GM12878 (cell line): ENCODE measurements at regions not wholly inside any gene's neighbourhood (a gene's known extent, or its start where the extent isn't known, plus 50 kb on each side); places are given as distances from the start of the nearest gene placed in this dataset.

Source experiments
- ATAC-seq: fragments of 200-7000 bp; cut with Tn5 transposase; 3 replicates; pipeline ENCODE4 v1.9.1; 2020; ENCODE audit warnings: mild to moderate bottlenecking, moderate library complexity
- BruUV-seq: library from RNA; stranded (reverse); fragments of 400-500 nt; replicated peaks from 2 replicates; lab custom pipeline; 2021; lab: Mats Ljungman, UMichigan
- CTCF ChIA-PET: fragments of 300-600 bp; sonication (Branson Sonifier 250); formaldehyde crosslinking; extraction: SDS; loops from one replicate; lab custom pipeline; 2021; ENCODE audit warnings: inconsistent platforms; lab: Yijun Ruan, JAX
- POLR2A ChIA-PET: fragments of 350-600 bp; formaldehyde crosslinking; extraction: SDS; loops from one replicate; lab custom pipeline; 2021; ENCODE audit warnings: inconsistent platforms; lab: Charles Lee
- RAD21 ChIA-PET: fragments of 300-600 bp; sonication (Branson Sonifier 250); formaldehyde crosslinking; loops from one replicate; lab custom pipeline; 2023; ENCODE audit warnings: antibody characterized with exemption; ENCODE audit not compliant: unreplicated experiment; lab: Charles Lee
- SMC1A ChIA-PET: fragments of 300-600 bp; sonication (Branson Sonifier 250); formaldehyde crosslinking; loops from one replicate; lab custom pipeline; 2023; ENCODE audit not compliant: unreplicated experiment, uncharacterized antibody; lab: Charles Lee
- DNase-seq: peaks from one replicate; pipeline ENCODE4 v3.0.0-alpha.2; 2011; ENCODE audit warnings: low read depth, low spot score
- FAIRE-seq: peaks from 3 replicates; lab custom pipeline; 2011; peaks lifted over from hg19 to GRCh38; lab: Jason Lieb, UNC
- H2AFZ ChIP-seq: 2 replicates; pipeline ENCODE4 v1.6.0; 2011; ENCODE audit warnings: low read depth, low read length, control low read depth; ENCODE audit not compliant: control insufficient read depth
- H3K27ac ChIP-seq: 2 replicates; pipeline ENCODE4 v1.5.1; 2011; ENCODE audit warnings: control low read depth; ENCODE audit not compliant: control insufficient read depth, insufficient read depth
- H3K27me3 ChIP-seq, 2 experiments: replicated peaks in 1 of 2; 2 replicates each; pipeline versions ENCODE4 v1.6.0 to v1.6.1; 2011; ENCODE audit warnings: low read length in 1 of 2; ENCODE audit not compliant: control insufficient read depth in 2 of 2, insufficient read depth in 2 of 2
- H3K36me3 ChIP-seq, 2 experiments: 2 replicates each; pipeline ENCODE4 v1.5.1; 2011; ENCODE audit warnings: low read length in 1 of 2; ENCODE audit not compliant: control insufficient read depth in 2 of 2, insufficient read depth in 2 of 2
- H3K4me1 ChIP-seq: 2 replicates; pipeline ENCODE4 v1.6.1; 2011; ENCODE audit warnings: mild to moderate bottlenecking, low read length, moderate library complexity, mixed read lengths; ENCODE audit not compliant: control insufficient read depth, insufficient read depth
- H3K4me2 ChIP-seq: 2 replicates; pipeline ENCODE4 v1.6.0; 2011; ENCODE audit warnings: control low read depth; ENCODE audit not compliant: control insufficient read depth, insufficient read depth
- H3K4me3 ChIP-seq: fragments of 200-600 bp; sonication (generic); 2 replicates; pipeline ENCODE4 v1.5.1; 2016
- H3K79me2 ChIP-seq: 2 replicates; pipeline ENCODE4 v1.6.0; 2011; ENCODE audit warnings: low read length; ENCODE audit not compliant: control insufficient read depth, insufficient read depth
- H3K9ac ChIP-seq: 2 replicates; pipeline ENCODE4 v1.8.0; 2011; ENCODE audit warnings: low read length, control low read depth, mixed read lengths; ENCODE audit not compliant: control insufficient read depth, insufficient read depth
- H3K9me3 ChIP-seq: replicated peaks from 3 replicates; pipeline ENCODE4 v1.5.1; 2011; ENCODE audit warnings: mild to moderate bottlenecking, low read length; ENCODE audit not compliant: control insufficient read depth, insufficient read depth
- H4K20me1 ChIP-seq: 2 replicates; pipeline ENCODE4 v1.6.0; 2011; ENCODE audit not compliant: control insufficient read depth, insufficient read depth
- BRCA1 ChIP-seq: IDR thresholded peaks from 2 replicates; pipeline ENCODE4 v1.6.1; 2011; ENCODE audit warnings: low read depth, low read length, improper control_type of control experiment
- CREB1 ChIP-seq: IDR thresholded peaks from 2 replicates; pipeline ENCODE4 v1.6.1; 2012; ENCODE audit warnings: low read depth, mild to moderate bottlenecking, inconsistent platforms
- ESRRA ChIP-seq: IDR thresholded peaks from 2 replicates; pipeline ENCODE4 v1.6.1; 2012; ENCODE audit warnings: mild to moderate bottlenecking, low read length, improper control_type of control experiment
- FOXK2 ChIP-seq: fragments of 450-650 bp; IDR thresholded peaks from 2 replicates; pipeline ENCODE4 v1.6.1; 2017; ENCODE audit warnings: mild to moderate bottlenecking, moderate library complexity
- FOXM1 ChIP-seq: IDR thresholded peaks from 2 replicates; pipeline ENCODE4 v1.6.1; 2012; ENCODE audit warnings: low read depth, mild to moderate bottlenecking, inconsistent platforms, low read length, moderate library complexity
- GABPA ChIP-seq: IDR thresholded peaks from 2 replicates; pipeline ENCODE4 v1.6.1; 2014; ENCODE audit warnings: antibody characterized with exemption, low read depth, mild to moderate bottlenecking, inconsistent platforms
- IKZF1 ChIP-seq: fragments of 450-650 bp; conservative IDR thresholded peaks from 2 replicates; pipeline ENCODE4 v1.6.1; 2017; ENCODE audit warnings: antibody characterized with exemption, mild to moderate bottlenecking
- KLF5 ChIP-seq: fragments of 450-650 bp; IDR thresholded peaks from 2 replicates; pipeline ENCODE4 v1.6.1; 2014; ENCODE audit warnings: mild to moderate bottlenecking; ENCODE audit not compliant: partially characterized antibody
- MXI1 ChIP-seq: fragments of 150-350 bp; IDR thresholded peaks from 2 replicates; pipeline ENCODE4 v1.6.1; 2011; ENCODE audit warnings: low read depth, mild to moderate bottlenecking, inconsistent platforms, low read length, improper control_type of control experiment
- MYC ChIP-seq: IDR thresholded peaks from 2 replicates; pipeline ENCODE4 v1.6.1; 2011; ENCODE audit warnings: mild to moderate bottlenecking, low read length, moderate library complexity, inconsistent platforms; ENCODE audit not compliant: insufficient read depth, insufficient replicate concordance, insufficient read length, severe bottlenecking
- NFXL1 ChIP-seq: fragments of 450-650 bp; IDR thresholded peaks from 2 replicates; pipeline ENCODE4 v1.6.1; 2017; ENCODE audit warnings: antibody characterized with exemption, mild to moderate bottlenecking, borderline replicate concordance
- NR2F1 ChIP-seq: fragments of 450-650 bp; conservative IDR thresholded peaks from 2 replicates; pipeline ENCODE4 v1.6.1; 2017; ENCODE audit warnings: mild to moderate bottlenecking
- SMC3 ChIP-seq: IDR thresholded peaks from 2 replicates; pipeline ENCODE4 v1.6.1; 2011; ENCODE audit warnings: low read length, improper control_type of control experiment, borderline replicate concordance
- SREBF1 ChIP-seq: IDR thresholded peaks from 2 replicates; pipeline ENCODE4 v1.6.1; 2012; ENCODE audit warnings: mild to moderate bottlenecking, low read length
- SUZ12 ChIP-seq: fragments of 200-600 bp; sonication (generic); IDR thresholded peaks from one replicate; pipeline ENCODE4 v1.6.1; 2018; ENCODE audit warnings: antibody characterized with exemption, mild to moderate bottlenecking; ENCODE audit not compliant: unreplicated experiment
- TARDBP ChIP-seq: IDR thresholded peaks from 2 replicates; pipeline ENCODE4 v1.6.1; 2016; ENCODE audit warnings: borderline replicate concordance
- TBL1XR1 ChIP-seq: IDR thresholded peaks from 2 replicates; pipeline ENCODE4 v1.6.1; 2012; ENCODE audit warnings: low read depth, low read length, improper control_type of control experiment
- WRNIP1 ChIP-seq: IDR thresholded peaks from 2 replicates; pipeline ENCODE4 v1.6.1; 2011; ENCODE audit warnings: low read depth, low read length, improper control_type of control experiment, borderline replicate concordance
- YBX1 ChIP-seq: fragments of 450-650 bp; IDR thresholded peaks from 2 replicates; pipeline ENCODE4 v1.6.1; 2016; ENCODE audit warnings: antibody characterized with exemption
- ZNF217 ChIP-seq: fragments of 450-650 bp; IDR thresholded peaks from 2 replicates; pipeline ENCODE4 v1.6.1; 2017; ENCODE audit warnings: antibody characterized with exemption, mild to moderate bottlenecking
- ZZZ3 ChIP-seq: IDR thresholded peaks from 2 replicates; pipeline ENCODE4 v1.6.1; 2011; ENCODE audit warnings: low read depth; ENCODE audit not compliant: control insufficient read depth, insufficient read length
- WGBS: methylation state at CpG from one replicate; pipeline ENCODE4 v1.1.6; 2016; ENCODE audit warnings: low lambda C conversion rate; ENCODE audit not compliant: insufficient replicate concordance, insufficient coverage; ENCODE audit errors: missing lambda C conversion rate; 5-methylcytosine and 5-hydroxymethylcytosine counted together
- in situ Hi-C: fragments of 300-500 bp; cut with MboI; formaldehyde crosslinking; loops from 9 replicates; pipeline ENCODE4 v1.14.3; 2018; ENCODE audit warnings: mixed read lengths
- intact Hi-C: fragments of 100-400 bp; cut with micrococcal nuclease; formaldehyde crosslinking; loops from one replicate; pipeline ENCODE4 v1.14.2; 2022; ENCODE audit not compliant: unreplicated experiment
- TF ChIP-seq, protein P1 (sequence below): fragments of 450-650 bp; IDR thresholded peaks from 2 replicates; pipeline ENCODE4 v1.6.1; 2017; ENCODE audit warnings: antibody characterized with exemption, mild to moderate bottlenecking, moderate library complexity

DNA sequence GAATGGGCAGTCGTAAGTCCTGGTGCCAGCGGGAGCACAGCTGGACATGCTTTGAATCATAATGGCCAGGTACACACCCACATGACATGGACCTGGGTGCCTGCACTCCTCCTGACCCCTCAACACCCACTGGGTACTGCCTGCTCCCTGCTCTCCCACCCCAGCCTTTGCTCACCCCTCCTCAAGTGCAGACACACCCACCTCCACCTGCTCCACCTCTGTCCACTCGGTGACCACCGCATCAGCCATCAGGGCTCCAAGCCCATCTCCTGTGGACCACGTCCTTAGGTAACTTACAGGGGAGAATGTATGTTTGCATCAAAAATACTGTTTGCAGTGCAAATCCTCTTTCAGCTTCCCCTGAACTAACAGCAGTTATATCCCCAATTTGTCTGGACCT, 214.6 kb downstream of the BRD1 start (continued):
- TF ChIP-seq MYC: no peak
- TF ChIP-seq TARDBP: no peak
- no peak for TF ChIP-seq IKZF1
- TF ChIP-seq, protein P1, sequence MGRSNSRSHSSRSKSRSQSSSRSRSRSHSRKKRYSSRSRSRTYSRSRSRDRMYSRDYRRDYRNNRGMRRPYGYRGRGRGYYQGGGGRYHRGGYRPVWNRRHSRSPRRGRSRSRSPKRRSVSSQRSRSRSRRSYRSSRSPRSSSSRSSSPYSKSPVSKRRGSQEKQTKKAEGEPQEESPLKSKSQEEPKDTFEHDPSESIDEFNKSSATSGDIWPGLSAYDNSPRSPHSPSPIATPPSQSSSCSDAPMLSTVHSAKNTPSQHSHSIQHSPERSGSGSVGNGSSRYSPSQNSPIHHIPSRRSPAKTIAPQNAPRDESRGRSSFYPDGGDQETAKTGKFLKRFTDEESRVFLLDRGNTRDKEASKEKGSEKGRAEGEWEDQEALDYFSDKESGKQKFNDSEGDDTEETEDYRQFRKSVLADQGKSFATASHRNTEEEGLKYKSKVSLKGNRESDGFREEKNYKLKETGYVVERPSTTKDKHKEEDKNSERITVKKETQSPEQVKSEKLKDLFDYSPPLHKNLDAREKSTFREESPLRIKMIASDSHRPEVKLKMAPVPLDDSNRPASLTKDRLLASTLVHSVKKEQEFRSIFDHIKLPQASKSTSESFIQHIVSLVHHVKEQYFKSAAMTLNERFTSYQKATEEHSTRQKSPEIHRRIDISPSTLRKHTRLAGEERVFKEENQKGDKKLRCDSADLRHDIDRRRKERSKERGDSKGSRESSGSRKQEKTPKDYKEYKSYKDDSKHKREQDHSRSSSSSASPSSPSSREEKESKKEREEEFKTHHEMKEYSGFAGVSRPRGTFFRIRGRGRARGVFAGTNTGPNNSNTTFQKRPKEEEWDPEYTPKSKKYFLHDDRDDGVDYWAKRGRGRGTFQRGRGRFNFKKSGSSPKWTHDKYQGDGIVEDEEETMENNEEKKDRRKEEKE: no peak

DNA sequence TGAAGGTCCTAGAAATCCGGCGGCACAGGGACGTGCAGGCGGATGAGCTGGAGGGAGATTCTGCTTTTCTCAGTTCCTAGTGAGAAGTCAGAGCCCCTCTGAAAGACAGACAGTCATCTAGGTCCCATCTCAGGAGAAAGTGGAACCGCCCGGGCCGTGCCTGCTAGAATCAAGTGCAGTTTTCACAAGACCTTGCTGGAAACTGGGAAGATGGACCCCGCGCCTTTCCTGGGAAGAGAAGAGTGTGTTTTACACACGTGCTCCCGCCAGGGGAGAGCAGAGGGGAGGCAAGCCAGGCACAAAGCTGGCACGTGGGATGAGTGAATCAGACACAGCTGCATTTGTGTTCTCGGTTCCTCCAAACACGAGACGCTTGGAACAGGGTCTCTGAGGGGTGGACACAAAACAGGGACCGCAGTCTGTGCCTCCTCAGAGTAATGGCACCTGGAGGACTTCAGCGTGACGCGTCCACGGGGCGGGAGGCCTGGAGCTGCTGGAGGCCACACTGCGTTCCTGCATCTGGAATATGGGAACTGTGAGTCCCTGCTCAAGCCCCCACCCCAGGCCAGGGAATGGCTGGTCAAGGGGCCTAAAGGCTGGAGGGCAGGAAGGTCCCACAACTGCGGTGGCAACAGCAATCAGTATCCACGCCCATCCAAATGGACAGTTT, 218.3 kb downstream of the BRD1 start:
- Histone ChIP-seq H3K36me3 (peaks cover 0 to 3% of the 10 kb centered on the region in 2 experiments; a peak in 2 of 4 replicates), H4K20me1 (no peaks in the 10 kb centered on the region), H3K4me3 (no peak overlapping the region), H3K27ac (no peak overlapping the region), H3K79me2 (no peaks in the 10 kb centered on the region), H3K4me2 (no peak overlapping the region), H3K4me1 (no peaks in the 10 kb centered on the region), H3K9me3 (peaks cover 4% of the 10 kb centered on the region; the same call in 1 of the 3 replicates), H3K27me3 (no peaks in the 10 kb centered on the region), H2AFZ (no peak overlapping the region), H3K9ac (no peak overlapping the region)
- FAIRE-seq (no peak), ATAC-seq (no peak), DNase-seq (no peak)
- 77% methylated on average over 24 of the region's 24 CpGs for WGBS
- ChIA-PET POLR2A (no interaction called here), CTCF (interaction anchor here (0.6 kb wide), 1 partner anchor 254 kb away, joined by 3 read pairs; no protein-coding TSS in a partner anchor), SMC1A (no interaction called here), RAD21 (no interaction called here)
- in situ Hi-C loops: no loop called here
- no TSS peak for BruUV-seq
- TF ChIP-seq ESRRA (no peak), CREB1 (no peak), BRCA1 (no peak), SMC3 (no peak), KLF5 (no peak), GABPA (no peak), ZNF217 (no peak), FOXM1 (no peak), SUZ12 (no peak), WRNIP1 (no peak), YBX1 (no peak), ZZZ3 (no peak), NFXL1 (no peak), NR2F1 (no peak), MXI1 (no peak), SREBF1 (no peak), TBL1XR1 (no peak), FOXK2 (no peak)
- intact Hi-C loops: no loop called here
